GM12864 (cell line): ENCODE measurements at regions not wholly inside any gene's neighbourhood (a gene's known extent, or its start where the extent isn't known, plus 50 kb on each side); places are given as distances from the start of the nearest gene placed in this dataset.
A peak's percentile ranks its signal among the peaks of the same experiment; 100 is the strongest.

Experiments
- DNase-seq: peaks from one replicate; pipeline ENCODE4 v3.0.0-alpha.2; 2011; ENCODE audit warnings: low read depth
- H3K4me3 ChIP-seq: 2 replicates; pipeline ENCODE4 v1.5.1; 2011; ENCODE audit warnings: mild to moderate bottlenecking, low read depth, low read length, control low read depth
- CTCF ChIP-seq: IDR thresholded peaks from 2 replicates; pipeline ENCODE4 v1.5.1; 2011; ENCODE audit warnings: low read depth, mild to moderate bottlenecking, moderate library complexity, low read length, control low read depth, inconsistent platforms; ENCODE audit errors: missing control alignments

- no peak for DNase-seq
- TF ChIP-seq CTCF: no peak
- no peak overlapping the region for H3K4me3 ChIP-seq
Observed at GRCh38 chr4:166311169-166311568, 438.1 kb downstream of the TLL1 start.

- TF ChIP-seq CTCF: no peak
- no peak for DNase-seq
- no peak overlapping the region for H3K4me3 ChIP-seq
Observed at GRCh38 chr4:166312166-166312565, 439.1 kb downstream of the TLL1 start.

GRCh38 chr4:166314902-166315301 lies 441.9 kb downstream of the TLL1 start:
- DNase-seq: no peak

GRCh38 chr4:166315721-166316467 lies 442.9 kb downstream of the TLL1 start:
- DNase-seq: no peak
- H3K4me3 ChIP-seq: no peak overlapping the region
- no peak for TF ChIP-seq CTCF

More at GRCh38 chr4:166314902-166315301, 441.9 kb downstream of the TLL1 start:
- no peak for TF ChIP-seq CTCF
- no peak overlapping the region for H3K4me3 ChIP-seq

GRCh38 chr4:166318810-166319525 lies 445.9 kb downstream of the TLL1 start:
- no peak for TF ChIP-seq CTCF
- no peak overlapping the region for H3K4me3 ChIP-seq
- no peak for DNase-seq

GRCh38 chr4:166323250-166323649 lies 450.2 kb downstream of the TLL1 start:
- DNase-seq: no peak
- no peak overlapping the region for H3K4me3 ChIP-seq
- no peak for TF ChIP-seq CTCF

GRCh38 chr4:166324321-166324720 lies 451.3 kb downstream of the TLL1 start:
- peak; percentile 56 for TF ChIP-seq CTCF
- DNase-seq: no peak
- H3K4me3 ChIP-seq: no peak overlapping the region
